Keratinocyte (primary cell): ENCODE measurements at regions not wholly inside any gene's neighbourhood (a gene's known extent, or its start where the extent isn't known, plus 50 kb on each side); places are given as distances from the start of the nearest gene placed in this dataset.

ENCODE experiments used
- EZH2 ChIP-seq: IDR thresholded peaks from one replicate; pipeline ENCODE4 v1.6.1; 2012; ENCODE audit warnings: inconsistent platforms, mild to moderate bottlenecking, low read length, moderate library complexity
- TF ChIP-seq, protein P1 (sequence below), 3 experiments: IDR thresholded peaks in 1 of 3; conservative IDR thresholded peaks in 1 of 3; optimal IDR thresholded peaks in 1 of 3; 2 replicates in 2 of 3; 3 replicates in 1 of 3; pipeline versions ENCODE3 to v1.5.1; 2011; ENCODE audit warnings: low read length in 3 of 3, mild to moderate bottlenecking in 3 of 3, moderate library complexity in 2 of 3, control low read depth in 1 of 3, inconsistent platforms in 1 of 3; ENCODE audit not compliant: insufficient read depth in 2 of 3; ENCODE audit errors: extremely low read depth in 1 of 3

GRCh38 chr6:129955584-129955983 is 62.8 kb upstream of the L3MBTL3 start:
- TF ChIP-seq, protein P1, sequence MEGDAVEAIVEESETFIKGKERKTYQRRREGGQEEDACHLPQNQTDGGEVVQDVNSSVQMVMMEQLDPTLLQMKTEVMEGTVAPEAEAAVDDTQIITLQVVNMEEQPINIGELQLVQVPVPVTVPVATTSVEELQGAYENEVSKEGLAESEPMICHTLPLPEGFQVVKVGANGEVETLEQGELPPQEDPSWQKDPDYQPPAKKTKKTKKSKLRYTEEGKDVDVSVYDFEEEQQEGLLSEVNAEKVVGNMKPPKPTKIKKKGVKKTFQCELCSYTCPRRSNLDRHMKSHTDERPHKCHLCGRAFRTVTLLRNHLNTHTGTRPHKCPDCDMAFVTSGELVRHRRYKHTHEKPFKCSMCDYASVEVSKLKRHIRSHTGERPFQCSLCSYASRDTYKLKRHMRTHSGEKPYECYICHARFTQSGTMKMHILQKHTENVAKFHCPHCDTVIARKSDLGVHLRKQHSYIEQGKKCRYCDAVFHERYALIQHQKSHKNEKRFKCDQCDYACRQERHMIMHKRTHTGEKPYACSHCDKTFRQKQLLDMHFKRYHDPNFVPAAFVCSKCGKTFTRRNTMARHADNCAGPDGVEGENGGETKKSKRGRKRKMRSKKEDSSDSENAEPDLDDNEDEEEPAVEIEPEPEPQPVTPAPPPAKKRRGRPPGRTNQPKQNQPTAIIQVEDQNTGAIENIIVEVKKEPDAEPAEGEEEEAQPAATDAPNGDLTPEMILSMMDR (optimal IDR thresholded peaks at IDR 0.05 in 1 of 3, IDR thresholded peaks at IDR 0.05 in 1 of 3, conservative IDR thresholded peaks at IDR 0.05 in 1 of 3; ENCODE audit: extremely low read depth in 1 of 3, insufficient read depth in 2 of 3, low read length in 3 of 3) = no peak
- TF ChIP-seq EZH2 = no peak
